ENCODE measurements at regions not wholly inside any gene's neighbourhood (a gene's known extent, or its start where the extent isn't known, plus 50 kb on each side); places are given as distances from the start of the nearest gene placed in this dataset.
A peak's percentile ranks its signal among the peaks of the same experiment; 100 is the strongest.

DNA sequence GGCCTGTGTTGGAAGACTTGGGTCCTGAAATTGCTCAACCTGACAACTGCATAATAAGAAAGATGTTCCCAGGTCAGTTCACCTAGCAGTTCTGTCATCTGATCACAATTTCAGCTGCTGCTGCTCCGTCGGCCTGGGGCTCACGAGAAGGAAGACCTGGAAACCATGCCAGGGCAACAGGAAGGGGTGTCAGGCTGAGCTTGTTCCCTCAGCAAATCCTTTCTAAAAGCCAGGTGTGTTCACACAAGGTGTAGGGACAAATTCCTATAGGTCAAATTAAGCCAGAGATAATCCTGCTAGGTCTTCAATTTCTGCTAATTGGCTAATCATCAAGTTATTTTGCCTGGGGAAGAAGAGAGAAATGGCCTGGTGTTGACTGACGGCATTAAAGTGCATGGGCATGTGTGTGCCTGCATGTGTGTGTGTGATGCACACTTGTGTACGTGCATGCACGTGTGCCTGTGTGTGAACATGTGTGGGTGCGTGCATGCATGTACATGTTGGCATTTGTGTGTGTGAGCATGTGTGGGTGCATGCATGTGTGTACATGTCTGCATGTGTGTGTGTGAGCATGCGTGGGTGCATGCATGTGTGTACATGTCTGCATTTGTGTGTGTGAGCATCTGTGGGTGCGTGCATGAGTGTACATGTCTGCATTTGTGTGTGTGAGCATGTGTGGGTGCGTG, 178.6 kb downstream of the TMEM18 start:
- peak; percentile 50 for DNase-seq (ENCODE audit: low spot score)
- intact Hi-C loops (cut with DNase I): no loop called here

DNA sequence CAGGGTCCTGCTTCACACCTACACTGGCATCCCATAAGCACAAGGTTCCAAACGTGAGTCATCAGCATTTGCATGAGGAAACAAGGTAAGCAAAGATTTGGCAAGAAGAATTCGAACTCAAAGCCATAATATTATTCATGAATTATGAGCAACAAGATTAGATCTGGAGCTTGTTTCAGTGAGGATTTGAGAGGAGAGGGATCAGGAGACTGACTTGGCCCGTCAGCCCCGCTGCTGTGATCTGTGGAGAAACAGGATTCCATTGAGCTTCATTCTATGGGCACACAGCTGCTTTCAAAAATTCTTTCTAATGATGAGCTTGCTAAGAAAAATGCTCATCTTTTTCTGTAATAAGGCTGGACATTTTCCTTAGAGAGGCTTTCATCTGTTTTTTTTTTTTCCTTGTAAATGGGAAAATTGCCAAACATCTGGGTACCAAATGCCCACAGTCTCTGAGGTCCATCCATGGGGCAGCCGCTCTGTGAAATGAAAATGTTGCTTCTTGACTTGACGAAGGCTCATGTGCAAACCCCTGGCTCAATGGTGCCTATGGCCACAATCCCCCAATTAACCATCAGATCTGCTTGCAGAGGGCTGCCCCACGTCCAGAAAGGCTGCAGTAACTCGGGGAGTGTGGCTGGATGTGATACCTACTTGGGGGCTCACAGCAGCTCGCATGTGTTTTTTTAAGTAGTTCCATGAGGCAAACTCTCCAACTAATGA, 179.3 kb downstream of the TMEM18 start:
- intact Hi-C loops (cut with DNase I): no loop called here
- DNase-seq (ENCODE audit: low spot score): no peak

GRCh38 chr2:496729-497128, 180.5 kb downstream of the TMEM18 start:
- DNase-seq (ENCODE audit: low spot score): peak; percentile 59
- intact Hi-C loops (cut with DNase I): no loop called here

- intact Hi-C loops (cut with DNase I): no loop called here
- peak; percentile 69 for DNase-seq (ENCODE audit: low spot score)
Observed at GRCh38 chr2:495745-496275, 181.4 kb downstream of the TMEM18 start.

DNA sequence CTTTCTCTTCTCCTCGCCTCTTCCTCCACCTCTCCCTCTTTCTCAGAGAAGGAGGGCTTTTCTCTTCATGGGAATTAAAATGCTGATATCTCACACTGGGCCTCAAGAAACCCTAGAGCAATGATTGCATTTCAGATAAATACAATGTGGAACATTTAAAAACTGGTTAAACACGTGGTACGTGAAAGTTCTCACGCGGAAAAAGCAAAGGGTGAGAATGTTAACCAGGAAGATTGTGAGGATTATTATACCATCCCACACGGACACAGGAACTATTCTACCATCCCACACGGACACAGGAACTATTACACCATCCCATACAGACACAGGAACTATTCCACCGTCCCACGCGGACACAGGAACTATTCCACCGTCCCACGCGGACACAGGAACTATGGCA, 182.4 kb downstream of the TMEM18 start:
- intact Hi-C loops (cut with DNase I): no loop called here
- no peak for DNase-seq (ENCODE audit: low spot score)

GRCh38 chr2:493228-493627, 184.0 kb downstream of the TMEM18 start:
- no peak for DNase-seq (ENCODE audit: low spot score)

GRCh38 chr2:492178-492577, 185.0 kb downstream of the TMEM18 start:
- intact Hi-C loops (cut with DNase I): no loop called here
- peak; percentile 56 for DNase-seq (ENCODE audit: low spot score)

More at GRCh38 chr2:493228-493627, 184.0 kb downstream of the TMEM18 start:
- intact Hi-C loops (cut with DNase I): no loop called here

GRCh38 chr2:489838-490237, 187.4 kb downstream of the TMEM18 start:
- peak; percentile 34 for DNase-seq (ENCODE audit: low spot score)
- intact Hi-C loops (cut with DNase I): no loop called here

- DNase-seq (ENCODE audit: low spot score): no peak
- intact Hi-C loops (cut with DNase I): no loop called here
Observed at GRCh38 chr2:489084-489483, 188.1 kb downstream of the TMEM18 start.

- peak; percentile 41 for DNase-seq (ENCODE audit: low spot score)
- intact Hi-C loops (cut with DNase I): no loop called here
Observed at GRCh38 chr2:487186-488079, 189.8 kb downstream of the TMEM18 start.

- intact Hi-C loops (cut with DNase I): no loop called here
Observed at GRCh38 chr2:486371-486770, 190.8 kb downstream of the TMEM18 start.

GRCh38 chr2:481388-481787, 193.5 kb upstream of the ALKAL2 start:
- DNase-seq (ENCODE audit: low spot score): no peak
- intact Hi-C loops (cut with DNase I): no loop called here

More at GRCh38 chr2:486371-486770, 190.8 kb downstream of the TMEM18 start:
- peak; percentile 54 for DNase-seq (ENCODE audit: low spot score)

DNA sequence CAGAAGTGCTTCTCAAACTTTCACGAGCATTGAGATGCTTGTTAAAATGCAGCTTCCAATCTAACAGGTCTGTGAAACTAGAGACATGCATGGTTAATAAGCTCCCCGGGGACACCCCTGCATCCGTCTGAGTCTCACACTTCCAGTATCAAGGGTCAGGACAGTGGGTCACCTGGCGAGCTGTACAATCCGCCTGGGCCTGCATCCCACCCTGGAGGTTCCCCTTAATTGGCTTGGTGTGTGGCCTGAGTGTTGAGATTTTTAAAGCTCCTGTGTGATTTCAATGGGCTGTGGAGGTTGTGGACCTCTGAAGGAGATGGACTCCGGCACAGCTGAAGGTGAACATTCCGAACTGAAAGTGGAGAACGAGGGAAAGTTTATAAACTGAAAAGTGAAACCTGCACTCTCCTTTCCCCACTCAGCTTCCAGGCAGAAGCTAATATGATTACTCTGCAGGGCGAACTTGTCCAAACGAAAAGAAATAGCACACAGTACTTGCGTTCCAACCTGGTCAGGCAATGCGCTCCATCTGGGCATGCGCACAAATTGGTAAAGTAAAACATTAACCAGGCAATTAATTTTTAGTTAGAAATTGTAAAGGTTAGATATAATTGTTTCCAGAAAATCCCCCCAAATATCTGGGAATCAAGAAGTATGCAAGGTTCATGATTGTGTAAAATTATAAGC, 191.7 kb upstream of the ALKAL2 start:
- intact Hi-C loops (cut with DNase I): no loop called here

DNA sequence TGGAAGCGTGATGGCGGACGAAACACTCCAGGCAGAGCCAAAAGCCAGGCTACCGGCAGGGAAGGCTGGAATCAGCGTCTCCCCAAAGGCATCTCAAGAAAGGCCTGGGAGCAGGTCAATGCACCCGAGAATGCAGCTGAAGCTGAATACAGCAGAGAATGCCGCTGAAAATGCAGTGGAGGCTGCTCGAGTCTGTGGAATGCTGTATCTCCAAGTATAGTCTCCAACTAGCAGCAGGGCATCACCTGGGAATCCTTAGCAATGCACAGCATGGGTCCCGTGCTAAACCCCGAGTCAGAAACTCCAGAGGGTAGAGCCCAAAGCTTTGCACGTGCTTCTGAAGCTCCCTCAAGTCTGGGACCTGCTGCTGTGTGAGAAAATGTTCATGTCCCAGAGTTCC, 191.1 kb upstream of the ALKAL2 start:
- DNase-seq (ENCODE audit: low spot score): no peak
- intact Hi-C loops (cut with DNase I): no loop called here

More for the DNA sequence above, 191.7 kb upstream of the ALKAL2 start:
- DNase-seq (ENCODE audit: low spot score): no peak

DNA sequence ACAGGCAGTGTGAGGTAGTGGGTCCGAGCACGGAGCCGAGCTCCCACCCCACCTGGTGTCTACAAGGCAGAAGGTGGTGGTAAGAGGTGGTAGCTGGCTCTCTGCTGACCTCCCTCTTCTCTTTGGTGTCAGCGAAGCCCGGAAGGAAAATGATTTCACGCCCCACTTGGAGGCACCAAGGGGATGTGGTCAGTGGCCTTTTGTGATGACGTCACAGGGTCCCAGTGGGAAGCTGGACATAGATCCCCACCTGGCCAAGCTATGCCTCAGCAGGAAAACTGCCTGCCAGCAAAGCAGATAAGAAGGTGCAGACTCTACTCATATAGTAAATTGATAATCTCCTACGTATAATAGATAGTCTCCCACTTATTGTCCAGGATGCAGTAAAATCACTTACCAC, 183.7 kb upstream of the ALKAL2 start:
- intact Hi-C loops (cut with DNase I): no loop called here

DNA sequence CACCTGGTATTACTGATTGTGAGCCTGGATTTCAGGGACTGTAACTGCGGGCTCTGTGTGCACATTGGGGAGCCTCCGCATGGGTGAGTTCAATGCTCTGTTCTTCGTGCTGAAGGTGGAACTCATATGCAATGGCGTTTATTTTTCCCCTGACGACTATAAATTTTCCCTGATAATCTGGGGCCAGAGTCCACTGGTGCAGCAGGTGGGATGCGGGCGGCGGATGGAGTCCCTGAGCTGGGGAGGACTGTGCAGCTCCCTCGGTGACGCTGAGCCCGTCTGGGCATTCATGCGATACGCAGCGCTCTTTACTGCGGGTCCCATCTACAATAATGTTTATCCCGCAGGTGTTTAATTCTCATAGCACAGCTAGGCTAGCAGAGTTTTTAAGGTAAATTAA, 181.6 kb upstream of the ALKAL2 start:
- no peak for DNase-seq (ENCODE audit: low spot score)
- intact Hi-C loops (cut with DNase I): no loop called here

More for the DNA sequence above, 183.7 kb upstream of the ALKAL2 start:
- DNase-seq (ENCODE audit: low spot score): no peak

- intact Hi-C loops (cut with DNase I): no loop called here
- no peak for DNase-seq (ENCODE audit: low spot score)
Observed at GRCh38 chr2:468648-469336, 180.9 kb upstream of the ALKAL2 start.

- intact Hi-C loops (cut with DNase I): no loop called here
- DNase-seq (ENCODE audit: low spot score): no peak
Observed at GRCh38 chr2:467892-468647, 180.2 kb upstream of the ALKAL2 start.

All from posterior vena cava (tissue), 2 donors.